SJSA1 (cell line): ENCODE measurements at regions not wholly inside any gene's neighbourhood (a gene's known extent, or its start where the extent isn't known, plus 50 kb on each side); places are given as distances from the start of the nearest gene placed in this dataset.

Experiments used
- DNase-seq, 2 experiments: peaks; one replicate each; pipeline ENCODE4 v3.0.0-alpha.2; 2015 to 2020; ENCODE audit warnings: low spot score in 2 of 2, low read depth in 1 of 2
- H3K27ac ChIP-seq: fragments of 250-450 bp; sonication (Bioruptor Pico); 2 replicates; pipeline ENCODE4 v1.5.1; 2020; ENCODE audit warnings: mild to moderate bottlenecking, moderate library complexity
- H3K27me3 ChIP-seq: fragments of 250-450 bp; sonication (Bioruptor Pico); replicated peaks from 2 replicates; pipeline ENCODE4 v1.5.1; 2020; ENCODE audit warnings: mild to moderate bottlenecking, moderate library complexity
- H3K36me3 ChIP-seq: fragments of 250-450 bp; sonication (Bioruptor Pico); 2 replicates; pipeline ENCODE4 v1.5.1; 2020; ENCODE audit warnings: mild to moderate bottlenecking
- H3K4me1 ChIP-seq: fragments of 250-450 bp; sonication (Bioruptor Pico); replicated peaks from 2 replicates; pipeline ENCODE4 v1.6.1; 2021; ENCODE audit warnings: mild to moderate bottlenecking
- H3K4me3 ChIP-seq: fragments of 250-450 bp; sonication (Bioruptor Pico); 2 replicates; pipeline ENCODE4 v1.5.1; 2020; ENCODE audit warnings: mild to moderate bottlenecking
- H3K9me3 ChIP-seq: fragments of 250-450 bp; sonication (Bioruptor Pico); replicated peaks from 2 replicates; pipeline ENCODE4 v1.5.1; 2020; ENCODE audit warnings: mild to moderate bottlenecking

GRCh38 chr12:118603610-118604361 is 227.4 kb downstream of the SUDS3 start:
- Histone ChIP-seq H3K4me3 (no peak overlapping the region), H3K36me3 (no peaks in the 10 kb centered on the region), H3K9me3 (no peaks in the 10 kb centered on the region; the same call in 1 of the 2 replicates), H3K27me3 (no peaks in the 10 kb centered on the region), H3K27ac (no peak overlapping the region), H3K4me1 (no peaks in the 10 kb centered on the region)
- no peak for DNase-seq

GRCh38 chr12:118606690-118607089 is 230.3 kb downstream of the SUDS3 start:
- no peaks in the 10 kb centered on the region for H3K4me1 ChIP-seq
- no peak for DNase-seq

GRCh38 chr12:118607831-118608230 is 231.5 kb downstream of the SUDS3 start:
- Histone ChIP-seq H3K4me3 (no peak overlapping the region), H3K4me1 (no peaks in the 10 kb centered on the region), H3K9me3 (no peaks in the 10 kb centered on the region; the same call in 1 of the 2 replicates), H3K36me3 (no peaks in the 10 kb centered on the region), H3K27ac (no peak overlapping the region), H3K27me3 (no peaks in the 10 kb centered on the region)
- DNase-seq = no peak

More at GRCh38 chr12:118606690-118607089, 230.3 kb downstream of the SUDS3 start:
- Histone ChIP-seq H3K9me3 (no peaks in the 10 kb centered on the region; the same call in 1 of the 2 replicates), H3K4me3 (no peak overlapping the region), H3K27me3 (no peaks in the 10 kb centered on the region), H3K36me3 (no peaks in the 10 kb centered on the region), H3K27ac (no peak overlapping the region)

- H3K27ac ChIP-seq = no peak overlapping the region
- no peaks in the 10 kb centered on the region for H3K27me3 ChIP-seq
- no peaks in the 10 kb centered on the region for H3K36me3 ChIP-seq
- no peak for DNase-seq
- no peak overlapping the region for H3K4me3 ChIP-seq
- no peaks in the 10 kb centered on the region for H3K4me1 ChIP-seq
- H3K9me3 ChIP-seq = no peaks in the 10 kb centered on the region; the same call in 1 of the 2 replicates
Observed at GRCh38 chr12:118608770-118609344, 232.5 kb downstream of the SUDS3 start.

- Histone ChIP-seq H3K27ac (no peak overlapping the region), H3K9me3 (no peaks in the 10 kb centered on the region; the same call in 1 of the 2 replicates), H3K27me3 (no peaks in the 10 kb centered on the region), H3K4me1 (no peaks in the 10 kb centered on the region), H3K36me3 (no peaks in the 10 kb centered on the region), H3K4me3 (no peak overlapping the region)
- DNase-seq = no peak
Observed at GRCh38 chr12:118611295-118611694, 234.9 kb downstream of the SUDS3 start.

- DNase-seq = no peak
Observed at GRCh38 chr12:118611770-118612169, 235.4 kb downstream of the SUDS3 start.

GRCh38 chr12:118617611-118618450 is 241.5 kb downstream of the SUDS3 start:
- Histone ChIP-seq H3K36me3 (no peaks in the 10 kb centered on the region), H3K27me3 (no peaks in the 10 kb centered on the region), H3K27ac (no peak overlapping the region), H3K4me1 (no peaks in the 10 kb centered on the region), H3K4me3 (no peak overlapping the region), H3K9me3 (no peaks in the 10 kb centered on the region)
- no peak for DNase-seq

More at GRCh38 chr12:118611770-118612169, 235.4 kb downstream of the SUDS3 start:
- no peaks in the 10 kb centered on the region for H3K9me3 ChIP-seq
- no peaks in the 10 kb centered on the region for H3K27me3 ChIP-seq
- no peaks in the 10 kb centered on the region for H3K4me1 ChIP-seq
- H3K36me3 ChIP-seq = no peaks in the 10 kb centered on the region
- no peak overlapping the region for H3K27ac ChIP-seq
- H3K4me3 ChIP-seq = no peak overlapping the region

- no peak overlapping the region for H3K4me3 ChIP-seq
- no peaks in the 10 kb centered on the region for H3K36me3 ChIP-seq
- H3K27ac ChIP-seq = no peak overlapping the region
- no peaks in the 10 kb centered on the region for H3K27me3 ChIP-seq
- H3K9me3 ChIP-seq = no peaks in the 10 kb centered on the region
- no peaks in the 10 kb centered on the region for H3K4me1 ChIP-seq
- no peak for DNase-seq
Observed at GRCh38 chr12:118618695-118619094, 242.3 kb downstream of the SUDS3 start.

GRCh38 chr12:118625050-118625675 is 248.8 kb downstream of the SUDS3 start:
- Histone ChIP-seq H3K9me3 (no peaks in the 10 kb centered on the region), H3K36me3 (no peaks in the 10 kb centered on the region), H3K27ac (no peak overlapping the region), H3K4me3 (no peak overlapping the region), H3K27me3 (no peaks in the 10 kb centered on the region), H3K4me1 (no peaks in the 10 kb centered on the region)
- DNase-seq = no peak

- H3K4me3 ChIP-seq = no peak overlapping the region
- no peaks in the 10 kb centered on the region for H3K9me3 ChIP-seq
- H3K27ac ChIP-seq = no peak overlapping the region
- no peaks in the 10 kb centered on the region for H3K4me1 ChIP-seq
- no peak for DNase-seq
- no peaks in the 10 kb centered on the region for H3K27me3 ChIP-seq
- no peaks in the 10 kb centered on the region for H3K36me3 ChIP-seq
Observed at GRCh38 chr12:118633071-118633470, 256.7 kb downstream of the SUDS3 start.

- DNase-seq = no peak
- no peaks in the 10 kb centered on the region for H3K36me3 ChIP-seq
- H3K4me3 ChIP-seq = no peak overlapping the region
Observed at GRCh38 chr12:118635276-118635675, 258.9 kb downstream of the SUDS3 start.

GRCh38 chr12:118637767-118638370 is 261.5 kb downstream of the SUDS3 start:
- no peak overlapping the region for H3K27ac ChIP-seq

More at GRCh38 chr12:118635276-118635675, 258.9 kb downstream of the SUDS3 start:
- no peak overlapping the region for H3K27ac ChIP-seq
- no peaks in the 10 kb centered on the region for H3K4me1 ChIP-seq
- H3K9me3 ChIP-seq = no peaks in the 10 kb centered on the region
- no peaks in the 10 kb centered on the region for H3K27me3 ChIP-seq

GRCh38 chr12:118641249-118641648 is 264.9 kb downstream of the SUDS3 start:
- no peak for DNase-seq
- no peaks in the 10 kb centered on the region for H3K9me3 ChIP-seq
- H3K4me3 ChIP-seq = no peak overlapping the region
- H3K4me1 ChIP-seq = no peaks in the 10 kb centered on the region
- H3K27me3 ChIP-seq = no peaks in the 10 kb centered on the region
- no peak overlapping the region for H3K27ac ChIP-seq
- no peaks in the 10 kb centered on the region for H3K36me3 ChIP-seq

More at GRCh38 chr12:118637767-118638370, 261.5 kb downstream of the SUDS3 start:
- H3K27me3 ChIP-seq = no peaks in the 10 kb centered on the region
- no peaks in the 10 kb centered on the region for H3K36me3 ChIP-seq
- H3K4me1 ChIP-seq = no peaks in the 10 kb centered on the region
- no peak overlapping the region for H3K4me3 ChIP-seq
- H3K9me3 ChIP-seq = no peaks in the 10 kb centered on the region
- DNase-seq = no peak
